Thymus (tissue), 11 donors: ENCODE measurements at regions not wholly inside any gene's neighbourhood (a gene's known extent, or its start where the extent isn't known, plus 50 kb on each side); places are given as distances from the start of the nearest gene placed in this dataset.

ENCODE experiments used
- DNase-seq, 9 donors: peaks; one replicate each; pipeline ENCODE4 v3.0.0-alpha.2; 2013; ENCODE audit warnings: low spot score in 9 of 9, low read depth in 6 of 9, missing footprints in 1 of 9
- H3K27ac ChIP-seq, 2 donors: one replicate each; pipeline ENCODE4 v1.5.1; 2013; ENCODE audit warnings: control low read depth in 1 of 2, low read depth in 1 of 2, low read length in 1 of 2, mild to moderate bottlenecking in 1 of 2, moderate library complexity in 1 of 2
- H3K27me3 ChIP-seq, 2 donors: one replicate each; pipeline ENCODE4 v1.5.1; 2013; ENCODE audit warnings: low read length in 1 of 2; ENCODE audit not compliant: control insufficient read depth in 2 of 2, insufficient read depth in 1 of 2
- H3K36me3 ChIP-seq, 2 donors: one replicate each; pipeline ENCODE4 v1.5.1; 2013; ENCODE audit warnings: low read length in 1 of 2, mild to moderate bottlenecking in 1 of 2, moderate library complexity in 1 of 2; ENCODE audit not compliant: control insufficient read depth in 2 of 2, insufficient read depth in 2 of 2
- H3K4me1 ChIP-seq, 2 donors: one replicate each; pipeline ENCODE4 v1.5.1; 2013; ENCODE audit warnings: low read length in 2 of 2; ENCODE audit not compliant: control insufficient read depth in 2 of 2, insufficient read depth in 2 of 2
- H3K4me3 ChIP-seq, 2 donors: one replicate each; pipeline ENCODE4 v1.5.1; 2013; ENCODE audit warnings: low read length in 2 of 2, control low read depth in 1 of 2, mild to moderate bottlenecking in 1 of 2
- H3K9me3 ChIP-seq, 2 donors: one replicate each; pipeline ENCODE4 v1.5.1; 2013; ENCODE audit warnings: low read length in 1 of 2, mild to moderate bottlenecking in 1 of 2; ENCODE audit not compliant: control insufficient read depth in 2 of 2, insufficient read depth in 1 of 2
- WGBS: extraction: QIAGEN DNeasy Blood & Tissue Kit; methylation state at CpG from one replicate; pipeline ENCODE4 v1.1.7; 2013; 5-methylcytosine and 5-hydroxymethylcytosine counted together
- donor health status: healthy.

- WGBS: 75% methylated on average over 1 of the region's 1 CpG
Measured at GRCh38 chr12:54759751-54760150, 94.6 kb upstream of the MUCL1 start.

DNA sequence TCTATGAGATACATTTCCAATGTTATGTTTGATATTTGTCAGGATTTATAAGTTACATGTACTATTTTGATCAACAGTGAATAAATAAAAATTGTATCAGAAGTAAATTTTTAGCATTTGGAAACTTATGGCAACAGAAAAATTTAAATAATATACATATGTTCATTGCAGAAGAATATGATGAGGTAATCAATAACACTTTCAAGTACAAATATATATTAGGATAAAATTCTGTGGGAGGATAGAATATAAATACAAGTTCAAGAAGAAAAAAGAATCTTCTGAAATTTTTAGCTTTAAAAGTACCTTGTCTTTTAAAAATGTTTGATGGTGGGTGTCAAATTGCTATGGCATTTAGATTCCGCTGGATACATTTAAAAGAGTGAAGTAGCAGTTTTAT, 102.8 kb upstream of the MUCL1 start:
- H3K27ac ChIP-seq: no peak overlapping the region
- H3K9me3 ChIP-seq: no peaks in the 10 kb centered on the region
- peaks cover 0 to 4% of the 10 kb centered on the region in 2 donors for H3K4me1 ChIP-seq
- H3K27me3 ChIP-seq: no peaks in the 10 kb centered on the region
- H3K4me3 ChIP-seq: no peak overlapping the region
- H3K36me3 ChIP-seq: no peaks in the 10 kb centered on the region
- 97% methylated on average over 1 of the region's 1 CpG for WGBS
- DNase-seq: no peak

More at GRCh38 chr12:54759751-54760150, 94.6 kb upstream of the MUCL1 start:
- no peaks in the 10 kb centered on the region for H3K27me3 ChIP-seq
- H3K4me1 ChIP-seq: no peaks in the 10 kb centered on the region
- no peak overlapping the region for H3K27ac ChIP-seq
- H3K4me3 ChIP-seq: no peak overlapping the region
- H3K9me3 ChIP-seq: no peaks in the 10 kb centered on the region
- peak in 4 of 9 donors; percentile 4 to 38 (median 20) for DNase-seq
- no peaks in the 10 kb centered on the region for H3K36me3 ChIP-seq

DNA sequence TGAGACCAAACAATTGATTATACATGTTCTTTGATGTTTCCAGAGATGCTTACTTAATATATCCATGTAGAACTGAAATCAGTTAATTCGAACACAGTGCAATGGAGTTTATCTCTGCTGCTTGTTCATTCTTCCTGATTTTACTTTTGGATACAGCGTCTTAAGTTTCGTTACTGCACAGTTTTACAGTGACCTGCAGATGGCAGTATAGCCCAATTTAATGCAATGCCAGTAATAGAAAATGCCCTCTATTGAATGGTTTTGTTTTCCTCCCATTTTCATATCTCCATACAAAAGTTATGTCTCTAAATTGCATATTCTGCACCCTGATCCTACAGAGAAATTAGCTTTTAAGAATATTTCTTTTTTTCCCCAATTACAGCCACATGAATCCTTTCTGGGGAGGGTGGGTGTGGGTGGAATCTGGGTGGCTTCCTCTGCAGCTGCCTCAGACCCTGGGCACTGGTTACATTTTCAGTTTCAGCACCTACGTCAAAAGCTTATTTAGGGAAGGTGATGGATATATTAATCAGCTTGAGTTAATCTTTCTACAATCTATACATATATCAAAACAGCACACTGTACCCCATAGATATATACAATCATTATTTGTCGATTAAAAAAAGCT, 101.1 kb upstream of the DCD start:
- no peak overlapping the region for H3K27ac ChIP-seq
- peaks cover 0 to 4% of the 10 kb centered on the region in 2 donors for H3K4me1 ChIP-seq

DNA sequence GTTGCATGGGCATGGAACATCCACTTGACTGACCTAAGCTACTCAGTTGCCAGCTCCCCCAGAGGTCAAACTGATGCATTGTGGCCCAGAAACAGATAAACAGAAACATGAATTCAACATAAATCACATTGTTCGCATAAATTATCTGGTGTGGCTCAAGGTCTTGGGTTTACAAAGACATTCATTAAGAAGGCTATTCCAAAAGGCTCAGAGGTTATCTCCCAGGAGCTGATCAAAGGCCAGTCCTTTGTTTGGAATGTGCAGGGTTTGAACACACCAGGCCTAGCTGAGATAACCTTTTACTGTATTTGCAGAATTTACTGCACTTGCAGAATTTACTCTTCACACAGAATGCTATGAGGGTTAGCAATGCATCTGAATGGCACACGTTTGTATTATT, 96.4 kb upstream of the DCD start:
- Histone ChIP-seq H3K27me3 (no peaks in the 10 kb centered on the region), H3K4me3 (no peak overlapping the region), H3K27ac (no peak overlapping the region), H3K36me3 (no peaks in the 10 kb centered on the region), H3K4me1 (no peaks in the 10 kb centered on the region), H3K9me3 (no peaks in the 10 kb centered on the region)
- 99% methylated on average over 2 of the region's 2 CpGs for WGBS
- no peak for DNase-seq

More for the DNA sequence above, 101.1 kb upstream of the DCD start:
- H3K9me3 ChIP-seq: no peaks in the 10 kb centered on the region
- no peaks in the 10 kb centered on the region for H3K27me3 ChIP-seq
- H3K36me3 ChIP-seq: no peaks in the 10 kb centered on the region
- peak; percentile 9 to 72 (median 39) for DNase-seq
- no peak overlapping the region for H3K4me3 ChIP-seq
- 25% methylated on average over 5 of the region's 5 CpGs for WGBS

GRCh38 chr12:54740882-54741281, 92.7 kb upstream of the DCD start:
- H3K27me3 ChIP-seq: no peaks in the 10 kb centered on the region
- 93% methylated on average over 1 of the region's 1 CpG for WGBS
- no peaks in the 10 kb centered on the region for H3K4me1 ChIP-seq
- H3K4me3 ChIP-seq: no peak overlapping the region
- no peaks in the 10 kb centered on the region for H3K9me3 ChIP-seq
- H3K27ac ChIP-seq: no peak overlapping the region
- no peak for DNase-seq
- no peaks in the 10 kb centered on the region for H3K36me3 ChIP-seq

DNA sequence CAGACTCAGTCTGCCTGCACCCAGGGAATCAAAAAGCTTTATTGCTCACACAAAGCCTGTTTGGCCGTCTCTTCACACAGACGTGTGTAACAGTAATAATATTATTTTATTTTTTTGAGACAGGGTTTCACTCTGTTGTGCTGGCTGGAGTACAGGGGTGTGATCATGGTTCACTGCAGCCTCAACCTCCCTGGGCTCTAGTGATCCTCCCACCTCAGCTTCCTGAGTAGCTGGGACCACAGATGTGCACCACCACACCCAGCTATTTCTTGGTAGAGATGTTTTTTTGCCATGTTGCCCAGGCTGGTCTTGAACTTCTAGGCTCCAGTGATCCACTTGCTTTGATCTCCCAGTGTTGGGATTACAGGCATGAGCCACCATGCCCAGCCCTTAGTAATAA, 88.4 kb upstream of the DCD start:
- H3K9me3 ChIP-seq: no peaks in the 10 kb centered on the region
- no peak for DNase-seq
- H3K27ac ChIP-seq: no peak overlapping the region
- H3K27me3 ChIP-seq: no peaks in the 10 kb centered on the region
- H3K36me3 ChIP-seq: no peaks in the 10 kb centered on the region
- WGBS: 92% methylated on average over 2 of the region's 2 CpGs
- no peak overlapping the region for H3K4me3 ChIP-seq
- H3K4me1 ChIP-seq: no peaks in the 10 kb centered on the region

DNA sequence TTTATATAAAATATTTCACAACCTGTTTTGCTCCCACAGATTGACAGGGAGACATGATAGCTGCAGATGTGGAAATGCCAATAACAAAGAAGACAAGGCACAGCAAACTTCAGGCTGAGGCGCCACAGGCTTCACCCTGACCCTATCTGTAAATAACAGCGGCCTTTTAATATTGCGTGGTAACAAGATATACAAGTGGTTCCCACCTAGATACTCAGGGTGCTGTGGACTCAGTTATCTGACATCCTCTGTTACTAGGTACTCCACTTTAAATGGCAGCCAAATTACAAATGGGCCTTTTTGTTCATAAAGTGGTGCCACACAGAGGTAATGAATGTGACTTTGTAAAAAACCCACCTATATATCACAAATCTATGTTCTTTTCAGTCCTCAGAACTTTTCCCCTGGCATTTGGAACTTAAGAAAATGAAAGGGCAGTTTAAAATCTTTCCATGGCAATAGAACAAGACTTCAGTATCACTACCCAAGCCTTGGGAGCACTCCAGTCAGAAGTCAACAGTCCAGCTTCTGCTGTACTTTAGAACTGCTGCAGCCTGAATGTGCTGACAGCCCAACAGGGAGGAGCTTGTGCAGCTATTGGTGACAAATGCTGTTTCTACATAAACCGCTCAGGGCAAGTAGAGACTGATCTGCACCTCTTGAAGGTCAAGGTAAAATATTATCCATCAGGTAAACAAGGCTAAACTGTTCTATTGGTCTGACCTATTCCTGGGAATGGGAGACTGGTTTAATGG, 86.2 kb upstream of the DCD start:
- no peak for DNase-seq
- H3K27ac ChIP-seq: no peak overlapping the region
- 94% methylated on average over 4 of the region's 4 CpGs for WGBS

DNA sequence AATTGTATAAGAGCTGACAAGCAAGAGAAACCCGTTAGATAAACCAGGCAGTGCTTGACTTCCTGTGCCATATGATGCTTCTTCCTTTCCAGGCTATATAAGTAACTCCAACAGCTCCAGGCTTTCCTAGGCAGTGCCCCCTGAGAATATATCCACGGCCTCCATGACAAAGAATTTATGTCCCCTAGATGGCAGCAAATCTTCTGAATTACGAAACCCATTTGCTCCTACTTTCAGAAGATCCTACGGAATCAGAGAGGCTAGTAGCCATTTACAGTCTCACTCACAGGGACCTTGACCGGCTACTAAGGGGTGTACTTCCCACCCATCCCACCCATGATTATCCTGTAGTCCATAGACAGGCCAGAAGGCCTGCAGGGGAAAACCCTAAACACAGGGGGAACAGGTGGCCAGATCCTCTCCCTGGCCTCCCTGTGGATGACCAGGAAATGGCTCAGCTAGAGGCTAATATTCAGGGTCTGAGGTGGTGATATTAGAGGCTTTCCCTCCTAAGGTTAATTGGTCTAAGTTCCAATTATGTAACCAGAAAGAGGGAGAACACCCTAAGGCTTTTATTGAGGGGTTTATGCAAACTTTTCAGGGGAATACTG, 77.2 kb upstream of the DCD start:
- Histone ChIP-seq H3K27ac (no peak overlapping the region), H3K36me3 (no peaks in the 10 kb centered on the region), H3K27me3 (no peaks in the 10 kb centered on the region), H3K9me3 (no peaks in the 10 kb centered on the region), H3K4me3 (no peak overlapping the region), H3K4me1 (peaks cover 0 to 4% of the 10 kb centered on the region in 2 donors)
- peak in 1 of 9 donors; percentile 13 for DNase-seq
- 46% methylated on average over 5 of the region's 5 CpGs for WGBS

More for the DNA sequence above, 86.2 kb upstream of the DCD start:
- Histone ChIP-seq H3K4me3 (no peak overlapping the region), H3K9me3 (no peaks in the 10 kb centered on the region), H3K4me1 (no peaks in the 10 kb centered on the region), H3K36me3 (no peaks in the 10 kb centered on the region), H3K27me3 (no peaks in the 10 kb centered on the region)
